DOHH2 (cell line): ENCODE measurements at regions not wholly inside any gene's neighbourhood (a gene's known extent, or its start where the extent isn't known, plus 50 kb on each side); places are given as distances from the start of the nearest gene placed in this dataset.

Experiments used
- H3F3A ChIP-seq: fragments of 200-600 bp; sonication (generic), shearing (Covaris generic); 2 replicates; pipeline ENCODE4 v1.6.0; 2016; ENCODE audit warnings: antibody characterized with exemption, mild to moderate bottlenecking; ENCODE audit not compliant: control insufficient read depth, insufficient read depth
- H3K27ac ChIP-seq: fragments of 200-600 bp; sonication (generic); 2 replicates; pipeline ENCODE4 v1.5.1; 2014; ENCODE audit warnings: low read depth, mild to moderate bottlenecking, low read length, moderate library complexity
- H3K27me3 ChIP-seq: fragments of 200-600 bp; sonication (generic); 2 replicates; pipeline ENCODE4 v1.6.1; 2014; ENCODE audit warnings: mild to moderate bottlenecking, low read length, mixed read lengths; ENCODE audit not compliant: control insufficient read depth
- H3K36me3 ChIP-seq: fragments of 200-600 bp; sonication (generic); 2 replicates; pipeline ENCODE4 v1.6.1; 2014; ENCODE audit warnings: mild to moderate bottlenecking, low read length, moderate library complexity, mixed read lengths; ENCODE audit not compliant: control insufficient read depth
- H3K4me1 ChIP-seq: fragments of 200-600 bp; sonication (generic); 2 replicates; pipeline ENCODE4 v1.6.1; 2014; ENCODE audit warnings: mild to moderate bottlenecking, low read length, mixed read lengths; ENCODE audit not compliant: control insufficient read depth
- H3K4me2 ChIP-seq: fragments of 200-600 bp; sonication (generic); 2 replicates; pipeline ENCODE4 v1.6.0; 2014; ENCODE audit warnings: mild to moderate bottlenecking, low read length, moderate library complexity
- H3K4me3 ChIP-seq: fragments of 200-600 bp; sonication (generic); 2 replicates; pipeline ENCODE4 v1.5.1; 2014; ENCODE audit warnings: mild to moderate bottlenecking, low read length, mixed read lengths
- H3K79me2 ChIP-seq: fragments of 200-600 bp; sonication (generic); 2 replicates; pipeline ENCODE4 v1.6.1; 2014; ENCODE audit warnings: mild to moderate bottlenecking, low read length, mixed read lengths; ENCODE audit not compliant: control insufficient read depth
- H3K9me2 ChIP-seq: fragments of 200-600 bp; sonication (generic); replicated peaks from 2 replicates; pipeline ENCODE4 v1.6.1; 2014; ENCODE audit warnings: mild to moderate bottlenecking, low read length, mixed read lengths; ENCODE audit not compliant: control insufficient read depth
- H3K9me3 ChIP-seq: fragments of 200-600 bp; sonication (generic); 2 replicates; pipeline ENCODE4 v1.6.1; 2014; ENCODE audit warnings: antibody characterized with exemption, low read length, mixed read lengths; ENCODE audit not compliant: control insufficient read depth, insufficient read depth
- H4K20me1 ChIP-seq: fragments of 200-600 bp; sonication (generic); 2 replicates; pipeline ENCODE4 v1.6.0; 2014; ENCODE audit warnings: low read depth, mild to moderate bottlenecking, antibody characterized with exemption, low read length, moderate library complexity; ENCODE audit not compliant: control insufficient read depth, insufficient read depth
- CTCF ChIP-seq: fragments of 200-600 bp; sonication (generic); IDR thresholded peaks from one replicate; pipeline ENCODE4 v1.5.1; 2014; ENCODE audit warnings: antibody characterized with exemption, mild to moderate bottlenecking, low read depth, low read length; ENCODE audit not compliant: poor library complexity, severe bottlenecking
- EZH2phosphoT487 ChIP-seq: fragments of 200-600 bp; sonication (generic); IDR thresholded peaks from 2 replicates; pipeline ENCODE4 v1.6.1; 2017; ENCODE audit warnings: borderline replicate concordance, mild to moderate bottlenecking, antibody characterized with exemption, low read length, moderate library complexity, mixed read lengths

- no peaks in the 10 kb centered on the region for H3K9me3 ChIP-seq
- no peaks in the 10 kb centered on the region for H3K27me3 ChIP-seq
- no peaks in the 10 kb centered on the region for H3K36me3 ChIP-seq
- H4K20me1 ChIP-seq, result no peaks in the 10 kb centered on the region
- H3K79me2 ChIP-seq, result no peaks in the 10 kb centered on the region
- H3F3A ChIP-seq, result no peaks in the 10 kb centered on the region
- H3K4me2 ChIP-seq, result no peak overlapping the region
- TF ChIP-seq CTCF (no peak), EZH2phosphoT487 (no peak)
- H3K4me3 ChIP-seq, result no peak overlapping the region
- no peaks in the 10 kb centered on the region for H3K9me2 ChIP-seq
- H3K27ac ChIP-seq, result no peak overlapping the region
- H3K4me1 ChIP-seq, result no peaks in the 10 kb centered on the region
Observed at GRCh38 chr21:16294128-16294527, 564.3 kb downstream of the USP25 start.

GRCh38 chr21:16302851-16303282, 573.1 kb downstream of the USP25 start:
- Histone ChIP-seq H3K4me2 (no peak overlapping the region), H3K9me3 (no peaks in the 10 kb centered on the region), H3K27me3 (no peaks in the 10 kb centered on the region), H3K9me2 (no peaks in the 10 kb centered on the region), H3K4me3 (no peak overlapping the region), H3K27ac (no peak overlapping the region), H3K4me1 (no peaks in the 10 kb centered on the region), H3K36me3 (no peaks in the 10 kb centered on the region), H3K79me2 (no peaks in the 10 kb centered on the region), H3F3A (no peaks in the 10 kb centered on the region), H4K20me1 (no peaks in the 10 kb centered on the region)
- TF ChIP-seq EZH2phosphoT487, result no peak

- Histone ChIP-seq H4K20me1 (no peaks in the 10 kb centered on the region), H3K27me3 (no peaks in the 10 kb centered on the region), H3K4me1 (no peaks in the 10 kb centered on the region), H3K4me3 (no peak overlapping the region), H3K27ac (no peak overlapping the region), H3K79me2 (no peaks in the 10 kb centered on the region), H3K9me2 (no peaks in the 10 kb centered on the region), H3K36me3 (no peaks in the 10 kb centered on the region), H3K9me3 (no peaks in the 10 kb centered on the region), H3K4me2 (no peak overlapping the region), H3F3A (no peaks in the 10 kb centered on the region)
- TF ChIP-seq EZH2phosphoT487 (no peak), CTCF (no peak)
Observed at GRCh38 chr21:16304174-16305095, 574.7 kb downstream of the USP25 start.

GRCh38 chr21:16305686-16306085, 575.9 kb downstream of the USP25 start:
- H3K9me3 ChIP-seq, result no peaks in the 10 kb centered on the region
- no peaks in the 10 kb centered on the region for H3K27me3 ChIP-seq
- H3K27ac ChIP-seq, result no peak overlapping the region
- no peaks in the 10 kb centered on the region for H3K79me2 ChIP-seq
- H3K4me2 ChIP-seq, result no peak overlapping the region
- no peaks in the 10 kb centered on the region for H3K9me2 ChIP-seq
- H3K4me3 ChIP-seq, result no peak overlapping the region
- no peak for TF ChIP-seq EZH2phosphoT487
- TF ChIP-seq CTCF, result no peak
- no peaks in the 10 kb centered on the region for H3K4me1 ChIP-seq
- H3K36me3 ChIP-seq, result no peaks in the 10 kb centered on the region
- H4K20me1 ChIP-seq, result no peaks in the 10 kb centered on the region
- no peaks in the 10 kb centered on the region for H3F3A ChIP-seq
